GM19238 (cell line): ENCODE measurements at regions not wholly inside any gene's neighbourhood (a gene's known extent, or its start where the extent isn't known, plus 50 kb on each side); places are given as distances from the start of the nearest gene placed in this dataset.

Experiments used
- DNase-seq: peaks from one replicate; pipeline ENCODE4 v3.0.0; 2011; ENCODE audit warnings: low spot score; ENCODE audit not compliant: insufficient read length

DNA sequence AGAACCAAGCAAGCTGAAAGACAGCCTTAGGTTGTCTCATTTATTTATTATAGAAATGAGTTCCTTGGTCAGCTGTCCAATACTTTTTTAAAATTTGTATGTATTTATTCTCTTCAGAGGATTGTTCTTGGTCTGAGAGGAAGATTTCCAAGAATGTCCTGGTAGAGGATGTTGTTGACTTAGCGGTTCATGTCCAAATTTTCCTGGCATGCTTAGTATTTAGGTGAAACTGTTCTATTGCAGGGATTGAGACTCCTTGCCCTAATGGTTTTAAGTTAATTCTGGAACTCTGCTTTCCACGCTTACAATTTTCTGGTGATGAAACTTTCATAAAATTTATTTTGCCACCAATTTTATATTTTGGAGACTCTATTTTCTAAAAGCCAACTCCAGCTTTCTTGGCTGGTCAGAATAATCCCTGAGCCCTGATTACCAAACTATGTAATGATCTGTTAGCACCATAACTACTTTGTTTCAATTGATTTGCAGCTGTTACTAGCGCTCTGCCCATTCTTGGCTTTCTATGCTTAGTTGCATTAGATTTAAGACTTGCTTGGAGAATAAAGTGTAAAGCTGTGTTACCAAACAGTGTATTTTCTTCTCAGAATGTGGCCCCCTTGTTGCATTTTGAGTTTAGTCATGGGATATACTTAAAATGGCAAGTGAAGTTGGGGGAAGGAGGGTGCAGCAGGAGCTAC is 1868.8 kb upstream of the CELF4 start:
- DNase-seq, result no peak

DNA sequence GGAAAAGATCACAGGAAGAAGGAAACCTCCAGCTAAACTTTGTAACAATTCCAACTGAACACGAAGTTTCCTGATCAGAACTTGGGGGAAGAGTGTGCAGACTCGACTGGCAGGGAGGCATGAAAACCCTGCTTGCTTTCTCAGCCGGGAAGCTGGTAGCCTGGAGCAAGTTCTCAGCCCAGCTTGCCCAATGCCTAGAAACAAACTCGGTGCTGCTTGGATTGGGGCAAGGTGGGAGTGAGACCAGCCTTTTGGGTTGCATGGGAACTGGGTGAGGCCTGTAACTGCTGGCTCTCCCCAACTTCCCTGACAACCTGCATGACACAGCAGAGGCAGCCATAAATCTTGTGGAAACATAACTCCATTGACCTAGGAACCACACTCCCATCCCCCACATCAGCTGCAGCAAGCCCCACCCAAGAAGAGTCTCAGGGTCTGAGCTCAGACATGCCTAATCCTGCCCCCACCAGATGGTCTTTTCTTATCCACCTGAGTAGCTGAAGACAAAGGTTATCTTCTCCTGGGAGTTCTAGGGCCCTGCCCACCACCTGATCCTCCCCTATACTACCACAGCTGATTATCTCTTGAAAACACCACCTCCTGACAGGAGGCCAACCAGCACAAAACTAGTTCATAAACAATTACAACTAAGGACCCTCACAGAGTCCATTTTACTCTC is 1859.7 kb upstream of the CELF4 start:
- DNase-seq, result no peak

GRCh38 chr18:39424261-39424660 is 1858.7 kb upstream of the CELF4 start:
- no peak for DNase-seq

DNA sequence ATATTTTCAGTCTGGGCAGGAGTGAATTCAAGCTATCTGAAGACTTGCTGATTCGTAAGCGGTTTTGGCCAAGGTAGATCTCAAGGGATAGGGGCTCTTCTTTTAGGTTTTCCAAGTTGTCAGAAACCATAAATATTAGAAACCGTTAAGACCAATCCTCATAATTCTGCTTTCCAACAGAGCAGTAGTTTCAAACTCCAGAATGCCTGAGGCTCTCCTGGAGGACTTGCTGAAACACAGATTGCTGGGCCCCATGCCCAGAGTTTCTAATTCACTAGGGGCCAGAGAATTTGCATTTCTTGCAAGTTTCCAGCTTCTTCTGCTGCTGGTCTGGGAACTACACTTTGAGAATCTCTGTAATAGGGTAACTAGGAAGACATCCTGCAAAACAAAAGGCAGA is 1855.7 kb upstream of the CELF4 start:
- no peak for DNase-seq

DNA sequence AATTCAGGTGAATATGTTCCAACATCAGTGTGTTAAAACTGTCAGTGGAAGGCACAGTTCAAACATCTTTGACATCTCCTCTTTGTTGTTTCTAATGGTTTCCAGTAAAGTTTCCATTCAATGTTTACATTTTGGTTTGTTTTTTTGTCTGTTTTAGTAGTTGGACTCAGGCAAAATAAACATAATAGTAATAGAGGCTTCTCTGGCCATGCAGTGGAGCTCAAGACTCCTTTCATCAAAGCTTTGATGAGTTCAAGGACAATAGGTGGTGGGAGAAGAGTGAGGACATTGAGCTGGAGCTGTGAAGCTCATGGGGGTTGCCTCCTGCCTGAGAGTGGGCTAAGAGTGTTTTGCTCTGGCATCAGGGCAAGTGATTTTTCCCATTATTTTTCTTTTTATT is 1853.7 kb upstream of the CELF4 start:
- DNase-seq, result no peak

- DNase-seq, result no peak
Measured at GRCh38 chr18:39415471-39415870, 1849.9 kb upstream of the CELF4 start.

GRCh38 chr18:39414009-39414700 is 1848.6 kb upstream of the CELF4 start:
- DNase-seq, result no peak

GRCh38 chr18:39406941-39407340 is 1841.3 kb upstream of the CELF4 start:
- no peak for DNase-seq

- DNase-seq, result no peak
Measured at GRCh38 chr18:39403121-39403520, 1837.5 kb upstream of the CELF4 start.

DNA sequence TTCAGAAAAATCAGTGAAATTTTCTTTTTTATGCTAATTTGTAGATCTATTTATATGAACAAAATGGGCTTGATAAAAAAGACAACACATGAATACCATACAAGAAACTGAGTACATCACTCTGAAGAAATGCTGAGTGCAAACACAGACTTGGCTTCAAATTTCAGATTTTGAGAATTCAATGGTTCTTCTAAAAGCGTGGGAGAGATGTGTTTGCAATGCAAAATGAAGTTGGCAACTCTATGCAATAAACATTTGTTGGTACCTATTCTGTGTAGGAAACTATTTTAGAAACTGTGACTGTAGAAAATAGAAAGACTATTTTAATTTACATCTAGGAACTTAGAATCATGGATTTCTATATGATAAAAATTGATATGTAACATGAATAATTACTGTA is 1834.1 kb upstream of the CELF4 start:
- DNase-seq, result no peak

DNA sequence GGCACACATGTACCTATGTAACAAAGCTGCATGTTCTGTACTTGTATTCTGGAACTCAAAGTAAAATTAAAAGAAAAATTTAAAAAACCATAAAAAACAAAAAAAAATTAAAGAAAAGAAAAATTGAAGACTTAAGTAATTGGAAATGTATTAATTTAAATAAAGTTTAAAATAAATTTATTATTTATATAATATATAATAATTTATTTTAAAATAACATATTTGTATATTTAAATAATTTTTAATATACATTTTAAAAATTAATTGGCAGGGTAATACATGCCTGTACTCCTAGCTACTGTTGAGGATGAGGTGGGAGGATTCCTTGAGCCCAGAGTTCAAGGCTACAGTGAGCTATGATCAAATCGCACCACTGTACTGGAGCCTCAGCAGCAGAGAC is 1830.6 kb upstream of the CELF4 start:
- DNase-seq, result no peak

- DNase-seq, result no peak
Measured at GRCh38 chr18:39389800-39390379, 1824.3 kb upstream of the CELF4 start.

GRCh38 chr18:39380866-39381265 is 1815.3 kb upstream of the CELF4 start:
- no peak for DNase-seq

- DNase-seq, result no peak
Measured at GRCh38 chr18:39380186-39380725, 1814.7 kb upstream of the CELF4 start.

- no peak for DNase-seq
Measured at GRCh38 chr18:39375066-39375465, 1809.5 kb upstream of the CELF4 start.

- no peak for DNase-seq
Measured at GRCh38 chr18:39371996-39372395, 1806.4 kb upstream of the CELF4 start.

- DNase-seq, result no peak
Measured at GRCh38 chr18:39366656-39367055, 1801.1 kb upstream of the CELF4 start.

GRCh38 chr18:39365836-39366485 is 1800.4 kb upstream of the CELF4 start:
- no peak for DNase-seq

DNA sequence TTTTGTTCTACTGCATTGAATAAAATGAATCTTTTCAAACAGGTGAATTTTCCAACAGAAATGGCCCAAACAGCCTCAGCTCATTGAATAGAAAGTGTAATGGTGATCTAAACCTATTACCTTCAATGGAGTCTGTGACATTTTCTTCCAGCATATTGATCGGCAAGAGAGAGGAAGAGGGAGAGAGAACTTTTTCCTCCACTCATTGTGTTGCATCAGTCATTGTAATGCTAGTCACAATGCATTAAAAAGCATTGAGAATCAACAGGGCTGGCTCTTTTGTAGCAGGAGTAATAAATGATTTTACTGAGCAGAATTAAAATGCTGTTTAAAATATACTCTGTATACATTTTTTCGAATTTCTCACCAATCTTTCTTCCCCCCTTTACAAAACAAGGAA is 1794.5 kb upstream of the CELF4 start:
- no peak for DNase-seq

DNA sequence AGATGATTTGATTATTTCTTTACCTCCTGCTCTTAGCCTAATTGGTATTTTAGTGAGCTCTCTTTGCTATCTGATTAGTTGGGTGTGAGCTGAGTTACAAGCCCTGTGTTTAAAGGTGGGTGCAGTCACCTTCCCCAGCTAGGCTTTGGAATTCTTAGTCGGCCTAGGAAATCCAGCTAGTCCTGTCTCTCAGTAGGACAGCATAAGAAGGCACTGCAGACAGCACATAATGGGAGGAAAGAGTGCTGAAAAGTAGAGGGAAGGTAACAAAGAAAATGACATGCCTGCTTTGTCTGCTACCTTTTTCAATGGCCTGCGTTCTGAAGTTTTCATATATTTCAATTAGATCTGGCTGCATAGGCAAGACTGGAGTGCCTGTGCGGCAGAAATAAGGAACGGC is 1794.0 kb upstream of the CELF4 start:
- DNase-seq, result no peak

DNA sequence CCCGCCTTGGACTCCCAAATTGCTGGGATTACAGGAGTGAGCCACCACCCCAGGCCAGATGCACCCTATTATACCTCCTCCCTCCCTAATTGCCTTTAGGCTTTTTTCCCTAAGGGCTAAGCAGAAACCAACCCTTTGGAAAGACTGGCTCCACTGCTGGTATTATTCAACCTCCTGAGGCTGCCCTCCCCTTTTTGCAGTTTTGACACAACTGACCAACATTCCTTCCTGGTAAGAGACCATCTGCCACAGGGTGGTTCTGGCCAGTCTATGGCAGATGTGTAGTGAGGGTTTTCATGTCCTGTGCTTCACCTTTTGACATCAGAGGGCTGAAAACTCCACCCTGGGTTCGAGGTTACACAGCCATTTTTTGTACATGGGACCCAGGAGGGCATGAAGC is 1785.3 kb upstream of the CELF4 start:
- no peak for DNase-seq

DNA sequence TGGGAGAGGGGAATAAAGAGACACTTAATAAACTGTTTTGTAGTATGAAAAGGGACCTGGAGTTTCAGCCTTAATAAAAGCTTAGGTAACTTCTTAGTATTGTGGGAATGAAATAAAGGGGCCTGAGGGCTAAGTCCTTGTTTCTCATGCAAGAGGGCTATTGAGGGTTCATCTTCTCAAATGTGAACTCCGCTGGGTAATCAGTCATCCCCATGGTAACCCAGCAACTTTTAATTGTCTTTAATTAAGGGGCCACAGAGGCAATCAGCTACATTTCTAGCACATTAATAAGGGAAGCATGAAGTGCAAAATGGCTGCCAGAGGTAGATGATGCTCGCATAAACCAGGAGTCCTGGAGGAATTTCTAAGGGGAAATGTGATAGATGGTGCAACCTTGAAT is 1784.2 kb upstream of the CELF4 start:
- no peak for DNase-seq
